Testis (tissue), 2 donors: ENCODE measurements at regions not wholly inside any gene's neighbourhood (a gene's known extent, or its start where the extent isn't known, plus 50 kb on each side); places are given as distances from the start of the nearest gene placed in this dataset.

Experiments
- POLR2A ChIP-seq: fragments of 450-650 bp; IDR thresholded peaks from one replicate; pipeline ENCODE4 v1.6.1; 2017; ENCODE audit warnings: antibody characterized with exemption, mild to moderate bottlenecking, moderate library complexity
- TF ChIP-seq, protein P1 (sequence below), 3 experiments: fragments of 450-650 bp in 2 of 3; fragments of 200-600 bp in 1 of 3; sonication (generic) in 1 of 3; IDR thresholded peaks; one replicate each; pipeline ENCODE4 v1.5.1; 2016 to 2019; ENCODE audit warnings: antibody characterized with exemption in 3 of 3, mild to moderate bottlenecking in 2 of 3, moderate library complexity in 1 of 3

DNA sequence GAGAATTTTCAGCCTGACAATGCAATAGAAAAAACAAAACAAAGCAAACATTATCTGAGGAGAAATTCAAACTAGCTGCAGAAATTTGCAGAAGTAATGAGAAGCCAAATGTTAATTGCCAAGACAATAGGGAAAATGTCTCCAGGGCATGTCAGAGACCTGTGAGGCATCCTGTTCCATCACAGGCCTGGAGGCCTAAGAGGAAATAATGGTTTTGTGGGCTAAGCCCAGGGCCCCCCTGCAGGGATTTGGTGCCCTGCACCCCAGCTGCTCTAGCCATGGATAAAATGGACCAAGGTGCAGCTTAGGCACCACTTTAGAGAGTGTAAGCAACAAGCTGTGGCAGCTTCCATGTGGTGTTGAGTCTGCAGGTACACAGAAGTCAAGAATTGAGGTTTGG is 401.2 kb upstream of the NECTIN3 start:
- TF ChIP-seq POLR2A, result no peak
- TF ChIP-seq, protein P1, sequence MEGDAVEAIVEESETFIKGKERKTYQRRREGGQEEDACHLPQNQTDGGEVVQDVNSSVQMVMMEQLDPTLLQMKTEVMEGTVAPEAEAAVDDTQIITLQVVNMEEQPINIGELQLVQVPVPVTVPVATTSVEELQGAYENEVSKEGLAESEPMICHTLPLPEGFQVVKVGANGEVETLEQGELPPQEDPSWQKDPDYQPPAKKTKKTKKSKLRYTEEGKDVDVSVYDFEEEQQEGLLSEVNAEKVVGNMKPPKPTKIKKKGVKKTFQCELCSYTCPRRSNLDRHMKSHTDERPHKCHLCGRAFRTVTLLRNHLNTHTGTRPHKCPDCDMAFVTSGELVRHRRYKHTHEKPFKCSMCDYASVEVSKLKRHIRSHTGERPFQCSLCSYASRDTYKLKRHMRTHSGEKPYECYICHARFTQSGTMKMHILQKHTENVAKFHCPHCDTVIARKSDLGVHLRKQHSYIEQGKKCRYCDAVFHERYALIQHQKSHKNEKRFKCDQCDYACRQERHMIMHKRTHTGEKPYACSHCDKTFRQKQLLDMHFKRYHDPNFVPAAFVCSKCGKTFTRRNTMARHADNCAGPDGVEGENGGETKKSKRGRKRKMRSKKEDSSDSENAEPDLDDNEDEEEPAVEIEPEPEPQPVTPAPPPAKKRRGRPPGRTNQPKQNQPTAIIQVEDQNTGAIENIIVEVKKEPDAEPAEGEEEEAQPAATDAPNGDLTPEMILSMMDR (IDR thresholded peaks at IDR 0.05), result no peak
